Ureter (tissue), 1 donor: ENCODE measurements at regions not wholly inside any gene's neighbourhood (a gene's known extent, or its start where the extent isn't known, plus 50 kb on each side); places are given as distances from the start of the nearest gene placed in this dataset.
"Not testable (repeated sequence)": the region's sequence is repeated elsewhere in the genome, so short reads cannot be mapped to it uniquely, and the experiment has no call there.

Source experiments
- DNase-seq: peaks from one replicate; pipeline ENCODE4 v3.0.0-alpha.2; 2020; ENCODE audit warnings: low spot score
- donor health status: DM: yes; HTN: yes; CAD: no.

DNA sequence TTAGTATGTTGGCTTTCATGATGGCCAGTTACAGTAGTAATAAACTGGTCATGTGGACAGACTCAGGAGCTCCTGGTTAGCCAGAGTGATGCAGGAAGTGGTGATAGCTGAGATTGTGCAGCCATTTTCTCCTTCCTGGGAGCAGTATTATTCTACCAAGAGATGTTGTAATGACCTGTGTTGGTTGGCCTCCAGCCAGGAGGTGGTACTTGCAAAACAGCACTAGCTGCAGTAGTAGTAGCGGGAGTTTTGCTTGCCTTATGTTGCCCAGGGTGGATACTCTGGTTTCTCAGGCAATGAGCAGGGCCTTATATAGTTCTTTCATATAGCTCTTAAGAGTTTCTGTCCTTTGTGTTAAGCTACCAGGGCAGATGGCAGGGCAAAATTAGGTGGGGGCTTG is 998.8 kb downstream of the GLUD2 start:
- DNase-seq, result no peak

DNA sequence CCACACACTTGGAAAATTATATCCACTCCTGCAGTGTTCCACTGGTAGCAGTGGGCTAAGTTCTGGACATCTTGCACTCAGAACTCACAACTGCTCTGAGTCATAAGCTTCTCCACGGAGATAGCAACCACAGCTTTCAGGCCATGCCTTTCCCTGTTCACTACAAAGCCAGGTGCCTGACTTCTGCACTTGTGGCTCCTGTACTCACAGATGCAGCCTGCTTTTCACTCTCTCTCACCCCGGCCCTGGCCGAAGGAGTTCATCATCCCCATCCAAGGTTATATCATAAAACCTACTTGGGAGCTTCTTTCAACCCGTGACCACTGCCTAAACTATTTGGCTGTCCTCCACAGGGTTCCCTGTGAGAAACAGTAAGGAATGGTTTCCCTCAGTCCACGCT is 999.4 kb downstream of the GLUD2 start:
- no peak for DNase-seq

DNA sequence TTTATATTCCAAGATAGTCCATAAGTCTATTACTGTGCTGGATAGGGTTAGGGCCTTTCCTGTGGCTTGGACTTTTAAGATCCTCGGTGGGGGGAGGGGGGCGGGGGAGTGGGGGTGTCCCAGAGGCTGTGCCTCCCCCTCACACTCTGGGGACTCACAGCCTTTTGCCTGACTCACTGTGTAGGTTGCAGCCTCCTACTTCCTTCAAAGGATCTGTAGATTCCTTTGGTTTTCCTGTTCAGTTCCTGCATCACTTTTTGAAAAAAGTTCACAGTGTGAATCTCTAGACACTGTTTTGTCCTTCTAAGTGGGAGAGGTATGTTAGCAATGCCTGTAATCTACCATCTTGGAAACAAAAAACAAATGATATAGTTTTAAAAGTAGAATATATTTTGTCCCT is 999.9 kb downstream of the GLUD2 start:
- DNase-seq, result no peak

DNA sequence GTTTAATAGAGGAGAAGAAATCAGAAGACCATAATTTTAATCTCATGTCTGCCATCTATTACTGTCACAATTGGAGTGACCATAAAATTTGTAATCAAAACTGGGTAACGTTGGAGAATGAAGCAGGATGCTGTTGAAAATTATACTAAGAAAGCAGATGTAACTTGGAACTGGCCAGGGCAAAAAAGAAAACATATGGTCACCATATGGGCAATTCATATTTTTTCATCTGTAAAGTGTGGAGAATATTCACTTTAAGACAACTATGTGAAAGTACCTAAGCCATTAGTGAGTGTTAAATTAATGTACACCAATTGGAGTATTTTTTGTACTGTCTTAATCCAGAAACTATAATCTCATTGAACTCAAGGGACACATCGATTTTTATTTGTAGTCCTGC is 1008.0 kb downstream of the GLUD2 start:
- DNase-seq, result no peak

DNA sequence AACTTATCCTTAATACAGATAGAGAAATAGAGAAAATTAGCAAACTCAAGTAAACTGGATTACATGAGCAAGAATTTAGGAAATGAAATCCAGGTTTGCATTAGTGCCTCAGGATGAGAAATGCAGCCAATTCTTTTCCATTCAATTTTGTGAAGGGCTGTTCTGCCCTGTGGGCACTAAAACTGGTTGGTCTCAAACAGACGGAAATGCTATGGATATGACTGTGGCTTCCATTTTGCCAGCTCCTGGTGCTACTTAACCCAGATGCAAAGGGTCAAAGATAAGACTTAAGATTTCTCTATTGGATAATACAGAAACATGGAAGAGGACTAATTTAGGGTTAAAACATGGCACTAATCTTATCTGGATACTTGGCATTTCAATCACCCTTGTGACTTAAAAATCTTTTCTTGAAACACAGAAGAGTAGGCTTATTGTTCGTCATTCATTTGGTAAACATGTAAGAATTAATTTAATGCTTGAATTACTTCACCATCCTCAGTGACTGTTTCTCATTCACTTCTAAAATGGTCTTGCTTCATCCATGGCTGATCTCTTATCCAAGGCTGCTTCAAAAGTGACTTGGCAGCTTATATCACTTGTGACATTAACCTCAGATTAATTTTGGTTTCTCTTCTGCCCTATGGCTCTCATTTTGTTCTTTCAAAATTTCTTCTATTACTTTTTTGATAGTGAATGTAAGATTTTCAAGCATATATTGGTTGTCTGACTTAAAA is 1008.7 kb downstream of the GLUD2 start:
- DNase-seq, result no peak

DNA sequence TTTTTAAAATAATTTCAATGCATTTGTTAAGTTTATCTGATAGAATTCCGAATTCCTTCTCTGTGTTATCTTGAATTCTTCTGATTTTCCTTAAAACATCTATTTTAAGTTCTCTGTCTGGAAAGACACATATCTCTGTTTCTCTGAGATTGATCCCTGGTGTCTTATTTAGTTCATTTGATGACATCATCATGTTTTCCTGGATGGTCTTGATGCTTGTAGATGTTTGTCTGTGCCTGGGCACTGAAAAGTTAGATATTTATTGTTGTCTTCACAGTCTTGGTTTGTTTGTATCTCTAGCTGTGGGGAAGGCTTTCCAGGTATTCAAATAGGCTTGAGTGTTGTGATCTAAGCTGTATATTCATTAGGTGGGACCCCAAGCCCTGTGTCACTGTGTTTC is 1028.8 kb downstream of the GLUD2 start:
- no peak for DNase-seq

DNA sequence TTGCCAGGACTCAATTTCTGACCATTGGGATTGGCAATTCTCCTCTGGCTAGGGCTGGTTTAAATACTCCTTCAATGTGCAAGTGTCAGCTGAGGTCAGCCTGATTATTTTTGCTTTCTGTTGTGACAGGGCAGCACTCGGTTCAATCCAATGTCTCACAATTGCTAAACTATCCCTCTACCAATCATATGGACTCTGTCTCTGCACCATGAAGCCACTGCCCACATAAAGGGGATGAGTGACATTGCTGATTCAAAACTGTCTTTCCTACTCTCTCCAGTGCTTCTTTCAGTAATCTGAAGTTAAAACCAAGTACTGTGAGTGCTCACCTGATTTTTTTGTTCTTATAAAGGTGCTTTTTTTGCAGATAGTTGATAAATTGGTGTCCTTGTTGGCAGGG is 1030.7 kb downstream of the GLUD2 start:
- DNase-seq, result no peak

DNA sequence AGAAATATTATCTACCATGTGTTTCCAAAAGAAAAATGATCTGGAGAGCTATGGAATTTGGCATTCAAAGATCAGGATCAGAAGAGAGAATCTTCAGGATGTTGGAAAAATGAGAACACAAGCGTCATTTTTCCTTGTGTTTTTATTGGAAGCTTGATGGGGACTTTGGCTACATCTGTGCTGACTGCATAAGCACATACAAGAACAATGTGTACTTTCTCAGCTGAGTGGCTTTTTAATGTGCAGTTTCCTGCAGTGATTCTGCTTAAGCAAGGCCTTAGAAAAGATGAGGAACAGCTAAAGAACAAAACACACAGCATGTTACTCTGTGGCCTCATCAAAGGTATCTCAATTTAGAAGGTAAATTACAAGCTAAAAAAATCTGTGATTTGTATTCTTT is 1039.9 kb downstream of the GLUD2 start:
- no peak for DNase-seq

DNA sequence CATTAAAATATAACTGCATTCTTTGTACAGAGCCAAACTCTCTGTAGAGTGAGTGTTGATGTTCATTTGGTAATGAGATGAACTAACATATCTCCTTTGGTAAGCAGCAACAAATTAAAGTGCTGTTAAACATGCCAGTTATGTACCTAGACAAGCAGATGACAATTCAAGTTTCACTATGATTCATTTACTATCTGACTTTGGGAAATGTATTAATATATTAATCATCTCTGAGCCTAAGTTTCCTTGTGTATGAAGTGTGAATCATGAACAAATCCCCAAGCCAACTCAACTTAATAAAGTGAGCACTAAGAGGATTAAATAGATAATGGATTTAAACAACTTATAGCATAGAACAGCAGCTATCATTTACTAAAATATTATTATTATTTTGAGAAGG is 1044.2 kb downstream of the GLUD2 start:
- no peak for DNase-seq

DNA sequence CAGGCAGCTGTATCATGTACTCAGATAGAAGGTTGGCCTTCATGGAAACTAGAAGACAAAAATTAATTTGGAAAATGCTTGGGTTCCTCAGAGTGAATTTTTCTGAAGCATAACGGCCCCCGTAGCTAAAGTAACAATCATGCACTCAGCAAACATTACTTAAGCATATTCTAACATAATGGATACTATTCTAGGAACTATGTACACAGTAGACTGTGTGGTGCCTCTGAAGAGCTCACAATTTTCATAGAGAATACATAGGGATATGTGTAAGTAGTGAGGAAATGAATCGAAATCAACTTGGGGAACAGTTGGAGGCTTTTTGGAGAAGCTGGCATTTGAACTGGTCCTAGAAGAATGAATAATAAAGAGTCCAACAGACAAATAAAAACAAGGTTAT is 1045.0 kb downstream of the GLUD2 start:
- no peak for DNase-seq

DNA sequence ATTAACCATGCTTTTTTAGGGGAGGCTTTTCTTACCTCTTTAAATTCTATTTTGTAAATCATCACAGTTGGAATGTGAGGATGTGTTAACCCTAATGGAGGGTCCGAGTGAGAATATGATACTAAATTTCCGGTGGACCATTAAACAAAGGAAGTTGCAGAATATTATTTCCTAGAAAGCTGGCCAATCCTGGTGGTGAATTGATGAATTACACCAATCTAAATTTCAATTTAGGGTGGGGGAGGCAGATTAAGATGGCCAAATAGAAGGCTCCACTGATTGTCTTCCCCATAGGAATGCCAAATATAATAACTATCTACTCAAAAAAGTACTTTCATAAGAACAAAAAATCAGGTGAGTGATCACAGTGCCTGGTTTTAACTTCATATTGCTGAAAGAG is 1045.6 kb downstream of the GLUD2 start:
- no peak for DNase-seq

DNA sequence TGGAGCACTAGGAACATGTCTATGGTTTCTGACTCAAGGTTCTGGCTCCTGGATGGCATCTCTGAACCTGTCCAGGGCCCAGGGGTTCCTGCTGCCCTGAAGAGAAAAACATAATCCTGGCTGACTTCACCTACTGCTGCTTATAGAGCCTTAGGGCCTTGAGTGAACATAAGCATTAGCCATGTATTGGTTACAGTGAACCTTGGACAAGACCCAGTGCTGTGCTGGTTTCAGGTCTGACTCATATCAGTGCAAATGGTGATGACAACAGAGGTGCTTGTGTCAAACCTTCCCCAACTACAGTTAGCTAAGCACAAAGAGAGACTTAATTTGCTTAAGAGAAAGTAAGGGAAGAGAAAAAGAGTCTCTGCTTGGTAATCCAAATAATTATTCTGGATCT is 1047.2 kb downstream of the GLUD2 start:
- DNase-seq, result no peak

DNA sequence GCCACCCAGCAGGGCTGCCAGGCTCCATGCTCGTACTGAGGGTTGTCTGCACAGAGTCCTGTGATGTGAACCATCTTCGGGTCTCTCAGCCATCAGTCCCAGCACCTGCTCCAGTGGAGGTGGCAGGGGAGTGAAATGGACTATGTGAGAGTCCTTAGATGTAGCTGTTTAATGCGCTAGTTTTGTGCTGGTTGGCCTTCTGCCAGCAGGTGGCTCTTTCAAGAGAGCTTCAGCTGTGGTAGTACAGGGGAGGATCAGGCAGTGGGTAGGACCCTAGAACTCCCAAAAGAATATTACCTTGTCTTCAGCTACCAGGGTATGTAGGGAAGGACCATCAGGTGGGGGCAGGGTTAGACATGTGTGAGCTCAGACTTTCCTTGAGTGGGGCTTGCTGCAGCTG is 1066.0 kb downstream of the GLUD2 start:
- DNase-seq, result no peak

DNA sequence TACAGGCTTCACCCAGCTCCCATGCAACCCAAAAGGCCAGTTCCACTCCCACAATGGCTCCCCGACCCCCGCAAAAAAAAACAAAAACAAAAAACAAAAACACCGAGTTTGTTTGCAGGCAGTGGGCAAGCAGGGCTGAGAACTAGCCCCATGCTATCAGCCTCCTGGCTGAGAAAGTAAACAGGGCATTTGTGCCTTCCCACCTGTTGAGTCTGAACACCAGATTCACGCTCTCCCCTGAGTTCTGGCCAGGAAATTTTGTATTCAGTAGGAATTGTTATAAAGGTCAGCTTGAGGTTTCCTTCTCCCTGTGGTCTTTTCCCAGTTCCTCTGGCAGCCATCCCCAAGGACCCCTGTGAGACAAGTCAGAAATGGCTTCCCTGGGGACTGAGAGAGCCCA is 1066.5 kb downstream of the GLUD2 start:
- DNase-seq, result no peak

DNA sequence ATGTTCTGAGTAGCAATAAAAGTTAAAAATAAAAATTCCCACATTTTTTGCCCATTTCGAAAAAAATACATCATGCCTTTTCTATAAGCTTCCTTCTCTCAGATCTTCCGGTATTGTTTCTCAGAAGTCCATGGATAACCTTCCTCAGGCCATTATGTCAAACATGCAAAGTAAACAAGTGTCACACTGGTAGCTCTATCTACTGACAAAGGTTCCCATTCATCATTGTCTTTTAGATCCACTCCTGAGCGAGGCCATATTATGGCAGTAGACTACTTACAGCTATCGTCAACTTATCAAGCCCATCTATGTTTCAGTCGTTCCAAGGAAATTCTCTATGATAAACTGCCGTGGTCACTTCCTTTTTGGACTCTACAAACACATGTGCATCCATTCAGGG is 1068.2 kb downstream of the GLUD2 start:
- no peak for DNase-seq

DNA sequence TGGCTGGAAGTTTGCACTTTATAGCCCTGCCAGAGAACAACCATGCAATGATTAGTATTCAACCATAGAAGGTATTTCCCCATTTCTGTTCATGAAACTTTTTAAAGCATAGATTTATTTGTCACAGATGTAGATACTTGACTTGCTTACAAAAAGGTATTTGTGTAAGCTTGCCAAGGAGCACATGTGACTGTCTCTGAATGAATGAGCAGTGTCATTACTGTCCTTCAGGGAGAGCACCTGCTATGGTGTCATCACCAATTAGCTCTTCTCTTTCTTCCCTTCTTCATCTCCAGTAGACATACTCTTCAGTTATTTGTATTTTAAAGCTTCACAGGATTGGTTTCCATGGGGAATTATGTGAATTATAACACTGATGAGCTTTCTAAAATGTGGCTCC is 1064.7 kb upstream of the GRIA3 start:
- no peak for DNase-seq

DNA sequence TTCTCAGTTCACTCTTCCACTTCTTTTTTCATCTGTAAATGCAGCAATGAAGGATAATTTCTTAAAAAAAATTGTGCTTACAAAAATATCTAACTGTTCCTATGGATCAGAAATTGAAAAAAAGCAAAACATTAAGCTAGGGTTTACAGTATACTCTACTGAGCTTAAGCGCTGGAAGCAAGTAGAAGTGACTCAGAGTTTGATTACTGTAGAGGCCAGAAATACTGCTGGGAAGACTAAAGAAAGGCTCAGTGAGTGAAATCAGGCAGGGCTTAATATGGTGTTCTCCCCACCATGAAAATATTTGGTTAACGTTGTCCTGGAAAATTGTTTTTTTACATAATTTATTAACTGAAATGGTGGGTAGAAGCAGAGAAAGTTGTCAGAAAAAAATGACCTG is 1061.8 kb upstream of the GRIA3 start:
- DNase-seq, result no peak

DNA sequence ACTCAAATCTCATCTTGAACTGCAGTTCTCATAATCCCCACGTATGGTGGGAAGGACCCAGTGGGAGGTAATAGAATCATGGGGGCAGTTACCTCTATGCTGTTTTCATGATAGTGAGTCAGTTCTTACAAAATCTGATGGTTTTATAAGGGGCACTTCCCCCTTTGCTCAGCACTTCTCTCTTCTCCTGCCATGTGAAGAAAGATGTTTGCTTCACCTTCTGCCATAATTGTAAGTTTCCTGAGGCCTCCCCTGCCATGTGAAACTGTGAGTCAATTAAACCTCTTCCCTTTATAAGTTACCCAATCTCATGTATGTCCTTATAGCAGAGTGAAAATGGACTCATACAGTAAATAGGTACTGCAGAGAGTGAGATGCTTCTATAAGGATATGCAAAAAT is 1050.6 kb upstream of the GRIA3 start:
- no peak for DNase-seq

DNA sequence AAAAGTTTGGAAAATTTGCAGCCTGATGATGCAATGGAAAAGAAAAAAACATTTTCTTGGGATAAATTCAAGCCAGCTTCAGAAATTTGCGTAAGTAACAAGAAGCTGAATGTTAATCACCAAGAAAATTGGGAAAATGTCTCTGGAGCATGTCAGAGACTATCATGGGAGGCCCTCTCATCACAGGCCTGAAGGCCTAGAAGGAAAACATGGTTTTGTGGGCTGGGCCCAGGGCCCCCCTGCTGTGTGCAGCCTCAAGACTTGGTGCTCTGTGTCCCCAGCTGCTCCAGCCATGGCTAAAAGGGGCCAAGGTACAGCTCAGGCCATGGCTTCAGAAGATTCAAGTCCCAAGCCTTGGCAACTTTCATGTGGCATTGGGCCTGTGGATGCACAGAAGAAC is 1049.8 kb upstream of the GRIA3 start:
- DNase-seq, result no peak

DNA sequence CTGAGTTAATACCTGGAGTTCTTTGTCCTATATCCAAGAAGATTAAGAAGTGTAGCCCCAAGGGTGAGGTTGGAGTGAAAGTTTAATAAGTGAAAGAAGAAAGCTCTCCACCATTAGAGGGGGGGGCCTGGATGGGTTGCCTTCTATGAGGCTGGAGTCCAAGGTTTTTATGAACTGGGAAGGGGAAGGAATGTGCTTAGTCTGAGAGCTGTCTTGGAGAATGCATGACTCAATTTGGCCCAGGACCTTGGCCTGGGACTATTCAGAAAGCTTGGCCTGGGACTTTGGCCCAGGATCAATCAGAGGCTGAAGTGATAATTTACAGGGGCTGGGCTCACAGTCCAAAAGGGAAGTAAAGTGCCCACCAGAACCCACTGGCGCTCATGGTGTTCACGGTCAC is 1049.0 kb upstream of the GRIA3 start:
- DNase-seq, result no peak

DNA sequence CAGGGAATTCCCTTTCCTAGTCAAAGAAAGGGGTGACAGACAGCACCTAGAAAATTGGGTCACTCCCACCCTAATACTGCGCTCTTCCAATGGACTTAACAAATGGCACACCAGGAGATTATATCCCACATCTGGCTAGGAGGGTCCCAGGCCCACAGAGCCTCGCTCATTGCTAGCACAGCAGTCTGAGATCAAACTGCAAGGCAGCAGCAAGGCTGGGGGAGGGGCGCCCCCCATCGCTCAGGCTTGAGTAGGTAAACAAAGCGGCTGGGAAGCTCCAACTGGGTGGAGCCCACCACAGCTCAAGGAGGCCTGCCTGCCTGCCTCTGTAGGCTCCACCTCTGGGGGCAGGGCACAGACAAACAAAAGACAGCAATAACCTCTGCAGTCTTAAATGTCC is 1043.9 kb upstream of the GRIA3 start:
- not testable (repeated sequence) for DNase-seq

DNA sequence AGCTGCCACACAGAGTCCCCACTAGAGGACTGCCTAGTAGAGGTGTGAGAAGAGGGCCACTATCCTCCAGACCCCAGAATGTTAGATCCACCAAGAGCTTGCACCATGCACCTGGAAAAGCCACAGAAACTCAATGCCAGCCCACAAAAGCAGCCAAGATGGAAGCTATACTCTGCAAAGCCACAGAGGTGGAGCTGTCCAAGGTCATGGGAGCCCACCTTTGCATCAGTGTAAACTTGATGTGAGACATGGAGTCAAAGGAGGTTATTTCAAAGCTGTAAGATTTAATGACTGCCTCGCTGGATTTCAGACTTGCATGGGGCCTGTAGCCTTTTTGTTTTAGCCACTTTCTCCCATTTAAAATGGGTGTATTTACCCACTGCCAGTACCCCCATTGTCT is 1030.1 kb upstream of the GRIA3 start:
- no peak for DNase-seq

DNA sequence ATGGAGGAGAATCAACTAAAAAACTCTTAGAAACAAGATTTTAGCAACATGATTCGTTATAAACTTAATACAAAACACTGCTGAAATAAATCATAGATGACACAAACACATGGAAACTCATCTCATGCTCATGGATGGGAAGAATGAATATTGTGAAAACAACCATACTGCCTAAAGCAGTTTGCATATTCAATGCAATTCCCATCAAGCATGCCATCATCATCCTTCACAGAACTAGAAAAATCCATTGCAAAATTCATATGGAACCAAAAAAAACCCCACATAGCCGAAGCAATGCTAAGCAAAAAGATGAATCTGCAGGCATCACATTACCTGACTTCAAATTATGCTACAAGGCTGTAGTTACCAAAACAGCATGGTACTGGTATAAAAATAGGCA is 1015.8 kb upstream of the GRIA3 start:
- no peak for DNase-seq

DNA sequence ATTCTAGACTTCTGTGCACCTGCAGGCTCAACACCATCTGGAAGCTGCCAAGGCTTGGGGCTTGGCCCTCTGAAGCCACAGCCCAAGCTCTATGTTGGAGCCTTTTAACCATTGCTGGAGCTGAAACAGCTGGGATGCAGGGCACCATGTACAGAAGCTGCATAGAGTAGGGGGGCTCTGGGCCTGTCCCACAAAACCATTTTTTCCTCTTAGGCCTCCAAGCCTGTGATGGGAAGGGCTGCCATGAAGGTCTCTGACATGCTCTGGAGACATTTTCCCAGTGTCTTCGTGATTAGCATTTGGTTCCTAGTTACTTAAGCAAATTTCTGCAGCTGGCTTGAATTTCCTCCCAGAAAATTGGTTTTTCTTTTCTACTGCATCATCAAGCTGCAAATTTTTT is 999.3 kb upstream of the GRIA3 start:
- DNase-seq, result no peak
